HG03045 (cell line): ENCODE measurements at regions not wholly inside any gene's neighbourhood (a gene's known extent, or its start where the extent isn't known, plus 50 kb on each side); places are given as distances from the start of the nearest gene placed in this dataset.

Source experiments
- ATAC-seq: cut with Tn5 transposase; IDR thresholded peaks from one replicate; pipeline ENCODE4 v1.9.1; 2021; ENCODE audit warnings: mild to moderate bottlenecking, moderate library complexity; ENCODE audit not compliant: unreplicated experiment

DNA sequence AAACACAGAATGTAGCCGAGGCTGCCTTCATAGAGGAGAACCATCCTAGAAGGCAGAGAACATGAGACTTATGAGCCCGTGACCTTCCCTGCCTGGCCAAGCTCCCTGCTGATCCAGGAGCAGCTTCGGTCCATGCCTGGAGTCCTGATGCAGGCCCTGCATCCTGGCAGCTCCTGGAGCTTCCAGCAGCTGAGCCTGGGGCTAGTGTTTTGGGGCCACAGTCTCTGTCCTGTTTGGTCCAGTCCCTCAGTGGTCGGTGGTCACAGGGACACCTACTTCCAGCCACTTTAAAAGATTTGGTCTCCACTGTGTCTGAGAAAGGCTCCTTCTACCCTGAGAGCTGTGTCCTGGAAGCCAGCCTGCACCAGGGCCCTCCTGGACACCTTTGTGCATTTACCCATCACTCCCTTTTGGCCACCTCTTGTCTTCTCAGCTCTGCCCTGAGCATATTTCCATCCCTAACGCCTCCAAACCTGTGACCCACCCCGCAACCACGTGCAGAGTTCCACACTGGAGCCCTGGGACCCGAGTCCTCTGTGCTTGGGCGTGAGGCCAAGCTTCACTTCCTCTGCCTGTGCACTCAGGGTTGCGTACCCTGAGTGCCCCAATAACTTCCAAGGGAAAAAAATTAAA is 315.2 kb upstream of the ZNF32 start:
- no peak for ATAC-seq

GRCh38 chr10:43963379-43963778 is 314.7 kb upstream of the ZNF32 start:
- ATAC-seq, result no peak

DNA sequence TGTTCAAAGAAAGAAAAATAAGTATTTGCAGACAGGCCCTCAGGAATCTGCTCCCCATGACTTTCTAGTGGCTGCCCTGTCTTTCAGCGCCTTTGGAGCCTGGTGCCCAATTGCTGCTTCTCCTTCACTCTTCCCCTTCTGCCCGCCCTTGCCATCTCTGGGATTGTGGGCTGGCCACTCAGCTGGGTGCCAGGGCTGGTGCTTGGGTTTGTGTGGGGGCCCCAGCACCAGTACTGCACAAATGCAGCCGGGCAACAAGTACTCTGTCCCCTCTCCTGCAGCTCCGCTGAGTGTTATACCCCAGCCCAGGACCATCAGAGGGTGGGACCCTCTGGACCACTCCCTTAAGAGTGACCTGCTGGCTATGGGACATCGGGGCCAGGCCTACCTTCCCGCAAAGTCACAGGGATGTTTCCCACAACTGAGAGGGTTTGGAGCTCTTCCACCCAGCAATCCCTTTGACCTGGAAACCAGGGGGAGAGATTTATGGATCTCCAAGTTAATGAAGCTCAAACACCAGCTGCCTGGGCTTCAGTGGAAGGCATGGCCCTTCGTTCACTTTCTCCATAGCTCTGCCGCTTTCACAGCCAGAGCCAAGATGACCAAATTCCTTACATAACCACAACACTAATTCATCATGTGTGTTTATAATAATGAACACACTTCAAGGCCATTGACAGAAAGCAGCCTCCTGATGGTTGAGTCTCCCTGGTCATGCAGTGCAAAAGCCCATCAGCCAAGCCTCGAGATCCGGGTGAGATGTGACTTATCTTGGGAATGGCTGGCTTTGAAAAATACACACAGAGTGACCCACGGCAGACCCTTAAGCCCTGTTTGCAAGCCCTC is 313.9 kb upstream of the ZNF32 start:
- no peak for ATAC-seq

DNA sequence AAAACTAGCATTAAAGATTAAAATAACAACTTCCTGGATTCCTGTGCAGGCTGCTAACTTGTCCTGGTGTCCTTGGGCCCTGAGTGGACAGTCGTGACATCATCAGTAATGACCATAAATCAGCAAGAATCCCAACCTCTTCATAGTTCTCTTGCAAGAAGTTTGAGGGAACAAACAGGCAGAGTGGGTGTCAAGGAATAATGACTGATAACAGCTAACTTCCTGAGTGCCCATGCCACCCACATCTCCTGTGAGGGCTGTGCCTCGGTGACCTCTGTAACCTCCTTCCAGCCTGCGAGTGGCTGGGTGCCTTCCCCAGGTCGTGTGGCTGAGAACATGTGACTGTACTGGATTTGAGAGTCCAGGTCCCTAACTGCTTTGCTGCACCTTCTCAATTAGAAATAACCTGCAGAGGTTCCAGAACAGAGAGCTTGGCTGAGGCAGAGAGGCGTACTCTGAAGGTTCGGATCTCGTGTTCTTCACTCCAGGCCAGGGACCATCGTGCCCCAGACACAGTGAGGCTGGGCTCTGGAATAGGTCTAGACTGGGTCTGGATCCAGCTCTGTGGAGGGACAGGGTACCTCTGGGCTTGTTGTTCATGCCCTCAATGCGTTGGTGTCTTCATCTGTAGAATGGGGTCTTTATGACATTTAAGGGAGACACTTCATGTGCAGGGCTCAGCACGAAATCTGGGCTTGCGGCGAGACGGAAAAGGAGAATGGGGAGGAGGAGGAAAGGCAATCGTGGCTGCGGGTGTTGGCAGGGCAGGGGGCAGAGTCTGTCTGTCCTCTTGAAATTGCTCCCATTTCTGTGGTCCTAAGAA is 313.1 kb upstream of the ZNF32 start:
- ATAC-seq, result no peak

DNA sequence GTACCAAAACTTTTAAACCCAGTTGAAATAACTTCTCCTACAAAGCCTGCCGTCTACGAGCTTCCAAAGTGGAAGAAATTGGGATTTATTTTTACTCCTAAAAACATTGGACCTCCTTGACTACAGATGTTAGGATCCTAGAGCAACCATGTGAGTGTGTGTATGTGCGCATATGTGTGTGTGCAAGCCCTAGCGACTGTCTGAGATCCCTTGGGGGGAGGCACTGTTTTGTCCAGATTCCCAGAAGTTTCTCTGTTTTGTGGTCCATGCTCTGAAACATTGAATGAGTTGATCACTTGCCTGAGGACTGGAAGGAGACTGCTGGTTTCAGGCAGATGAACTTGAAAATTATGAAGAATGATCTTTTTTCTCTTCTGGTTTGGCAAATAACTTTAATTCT is 312.3 kb upstream of the ZNF32 start:
- ATAC-seq, result no peak

GRCh38 chr10:43960477-43960876 is 311.8 kb upstream of the ZNF32 start:
- ATAC-seq, result no peak

DNA sequence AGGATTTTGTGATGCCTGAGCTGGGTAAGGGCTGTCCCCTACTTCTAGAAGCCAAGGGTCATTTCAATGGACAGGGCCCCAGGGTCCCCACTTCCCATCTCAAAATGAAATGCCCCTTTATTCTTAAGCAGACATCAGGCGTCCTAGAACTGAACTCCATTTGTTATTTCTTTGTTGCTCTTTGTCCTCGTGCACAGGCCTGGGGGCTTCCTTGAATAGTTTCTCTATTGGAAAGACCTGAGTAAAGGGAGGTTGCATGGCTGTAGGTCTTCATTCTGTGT is 311.4 kb upstream of the ZNF32 start:
- ATAC-seq, result no peak

DNA sequence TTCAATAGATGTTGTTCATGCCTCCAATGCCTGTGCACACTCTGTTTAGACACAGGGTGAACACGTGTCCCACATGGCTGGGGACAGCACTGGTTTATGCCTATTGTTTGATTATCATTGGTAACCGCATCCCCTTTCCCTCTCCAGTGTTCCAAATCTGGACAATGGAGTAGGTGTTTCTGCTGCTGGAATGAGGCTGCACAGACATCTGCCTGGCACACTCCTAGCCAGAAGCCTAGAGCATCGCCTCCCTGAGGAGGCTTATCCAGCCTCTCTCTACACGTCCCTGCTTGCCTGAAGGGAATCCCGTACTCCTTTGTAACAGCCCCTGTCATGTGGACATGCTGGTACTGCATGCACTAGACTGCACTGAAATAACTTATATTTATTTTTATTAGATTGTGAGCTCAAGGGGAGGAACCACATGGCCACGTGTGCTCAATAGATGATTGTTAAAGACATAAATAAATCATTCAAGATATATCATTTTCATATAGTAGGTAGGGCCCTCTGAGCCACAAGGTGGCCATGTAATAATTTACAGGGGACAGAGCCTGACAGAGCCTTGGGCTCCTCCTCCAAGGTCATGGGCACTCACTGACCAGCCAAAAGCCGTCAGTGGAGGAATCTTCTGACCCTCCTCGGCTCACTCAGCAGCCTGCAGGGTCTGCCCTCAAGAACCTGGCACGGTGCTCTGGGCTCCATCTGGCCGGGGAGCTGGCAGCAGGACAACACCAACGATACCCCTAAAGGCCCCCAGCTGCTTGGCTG is 310.9 kb upstream of the ZNF32 start:
- ATAC-seq, result no peak

DNA sequence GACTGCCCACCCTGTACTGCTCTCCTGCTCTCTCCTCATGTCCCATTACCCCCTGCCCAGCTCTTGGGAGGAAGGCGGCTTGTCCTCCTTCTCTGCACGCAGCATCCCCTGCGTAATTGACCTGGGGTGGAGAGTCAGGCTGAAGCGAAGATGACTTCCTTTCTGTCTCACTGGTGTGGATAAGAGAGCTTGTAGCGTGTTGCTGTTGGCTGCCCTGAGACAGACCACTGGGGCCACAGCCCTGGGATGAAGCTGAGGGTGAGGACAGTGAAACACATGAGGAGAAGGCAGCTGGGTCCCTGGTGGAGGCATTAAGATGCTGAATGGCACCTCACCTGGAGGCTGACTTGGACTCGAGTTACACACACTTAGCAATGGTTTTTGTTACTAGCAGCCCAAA is 310.3 kb upstream of the ZNF32 start:
- ATAC-seq, result no peak

DNA sequence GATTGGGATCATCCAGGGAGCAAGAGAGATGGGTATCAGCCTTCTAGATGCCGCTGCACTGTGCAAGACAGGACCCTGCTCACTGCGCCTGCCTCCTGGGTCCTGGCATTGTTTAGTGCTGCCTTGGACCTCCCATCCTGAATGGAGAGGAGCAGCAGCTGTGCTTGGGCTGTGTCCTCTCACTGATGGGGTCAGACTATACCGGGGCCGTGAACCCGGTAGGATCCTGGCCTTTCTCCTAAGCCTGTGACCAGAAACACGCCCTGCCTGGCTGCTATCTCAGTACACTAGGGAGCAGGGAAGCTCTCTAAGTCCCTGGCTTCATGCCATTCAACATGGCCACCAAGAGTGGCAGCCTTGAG is 309.4 kb upstream of the ZNF32 start:
- ATAC-seq, result no peak

DNA sequence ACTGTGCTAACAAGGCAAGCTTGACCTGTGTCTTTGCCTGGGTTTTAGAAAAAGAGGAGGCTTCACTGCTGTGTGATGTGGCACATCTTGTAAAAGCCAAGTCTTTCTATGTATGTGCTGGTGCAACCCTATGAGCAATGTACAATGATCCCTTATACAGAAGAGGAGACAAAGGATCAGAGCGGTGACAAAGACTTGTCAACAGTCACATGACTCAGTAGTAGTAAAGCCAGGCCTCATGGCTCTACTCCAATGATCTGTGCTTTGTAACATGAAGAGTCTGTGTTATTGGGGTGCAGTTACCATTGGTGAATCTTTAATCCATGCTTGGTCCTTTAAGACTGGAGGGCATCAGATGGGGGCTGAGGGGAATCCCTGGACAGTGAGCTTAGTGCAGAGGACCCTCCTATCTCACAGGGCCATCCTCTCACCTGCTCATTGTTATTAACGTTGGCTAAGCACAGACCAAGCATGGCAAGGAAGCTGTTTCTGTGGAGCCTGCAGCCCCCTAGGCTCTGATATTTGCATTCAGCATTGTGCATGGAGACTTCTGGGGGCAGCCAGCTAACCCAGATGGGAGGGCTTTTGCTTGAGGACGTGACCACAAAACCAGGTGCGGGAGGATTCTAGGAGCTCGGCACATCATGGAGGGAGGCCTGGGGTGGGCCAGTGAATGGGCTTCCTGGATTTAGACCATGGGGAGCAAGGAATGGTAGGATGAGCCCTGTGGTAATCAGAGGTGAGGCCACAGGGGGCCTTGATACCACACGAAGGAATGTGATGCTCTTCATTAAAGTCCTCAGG is 308.8 kb upstream of the ZNF32 start:
- ATAC-seq, result no peak

DNA sequence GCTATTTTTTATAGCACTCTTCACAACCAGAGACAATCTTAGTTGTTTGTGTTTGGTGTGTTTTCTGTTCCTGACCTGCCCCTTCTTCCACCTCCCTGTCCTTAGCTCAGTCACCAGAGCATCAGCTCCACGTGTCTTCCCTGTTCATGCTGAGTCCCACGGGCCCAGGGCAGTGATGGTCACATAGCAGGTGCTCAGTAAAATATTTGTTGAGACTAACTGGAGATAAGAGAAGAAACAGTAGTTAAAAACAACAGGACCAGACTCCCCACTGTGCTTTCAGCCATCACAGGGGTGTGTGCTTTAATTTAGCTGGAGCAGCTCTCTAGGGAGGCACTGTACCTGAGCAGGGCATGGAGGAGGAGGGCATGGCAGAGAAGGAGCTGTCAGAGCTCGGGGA is 307.3 kb upstream of the ZNF32 start:
- ATAC-seq, result no peak

DNA sequence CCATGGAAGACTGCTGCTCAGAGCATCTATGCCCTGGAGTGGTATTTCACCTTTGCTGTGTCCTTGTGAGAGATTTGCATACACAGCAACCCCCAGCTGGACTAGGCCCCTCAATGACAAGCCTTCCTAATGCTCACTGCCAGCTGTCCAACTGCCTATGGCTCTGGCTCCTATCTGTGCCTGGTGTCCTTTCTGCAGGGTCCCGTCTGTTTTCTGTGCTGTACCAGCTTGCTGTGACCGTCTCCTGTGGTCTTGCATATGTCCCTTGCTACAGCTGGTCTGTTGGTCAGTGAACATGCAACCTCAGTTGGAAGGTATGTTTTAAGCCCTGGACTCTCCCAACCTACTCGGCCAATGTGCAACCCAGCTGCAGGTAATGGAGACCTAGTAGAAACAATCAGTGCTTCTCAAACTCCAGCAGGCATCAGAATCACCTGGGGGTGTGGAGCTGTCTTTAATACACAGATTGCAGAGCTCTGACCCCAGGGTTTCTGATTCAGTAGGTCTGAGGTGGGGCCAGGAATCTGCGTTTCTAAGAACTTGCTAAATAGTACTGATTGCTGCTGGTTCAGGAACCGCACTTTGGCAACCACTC is 306.4 kb upstream of the ZNF32 start:
- no peak for ATAC-seq

DNA sequence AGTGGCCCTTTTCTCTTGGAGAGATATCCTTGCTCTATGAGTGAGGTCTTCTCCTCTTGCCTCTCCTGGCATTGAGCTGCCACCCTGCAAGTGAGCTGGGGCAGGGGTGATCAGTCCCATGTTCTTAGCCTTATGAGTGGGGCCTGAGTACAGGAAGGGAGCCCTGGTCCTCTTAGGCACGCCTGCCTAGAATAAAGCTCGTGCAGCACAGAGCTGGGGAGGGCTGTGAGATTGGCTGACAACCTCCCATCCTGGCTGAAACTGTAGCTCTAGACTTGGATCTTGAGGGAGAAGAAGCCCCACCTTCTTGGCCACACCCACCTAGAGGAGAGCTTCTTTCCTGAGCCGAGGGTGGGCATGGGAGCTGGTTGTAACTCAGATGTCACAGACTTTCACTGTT is 305.0 kb upstream of the ZNF32 start:
- no peak for ATAC-seq

GRCh38 chr10:43952760-43953159 is 304.1 kb upstream of the ZNF32 start:
- ATAC-seq, result no peak

- no peak for ATAC-seq
These were observed 300.7 kb upstream of the ZNF32 start for GRCh38 chr10:43949351-43949750.

DNA sequence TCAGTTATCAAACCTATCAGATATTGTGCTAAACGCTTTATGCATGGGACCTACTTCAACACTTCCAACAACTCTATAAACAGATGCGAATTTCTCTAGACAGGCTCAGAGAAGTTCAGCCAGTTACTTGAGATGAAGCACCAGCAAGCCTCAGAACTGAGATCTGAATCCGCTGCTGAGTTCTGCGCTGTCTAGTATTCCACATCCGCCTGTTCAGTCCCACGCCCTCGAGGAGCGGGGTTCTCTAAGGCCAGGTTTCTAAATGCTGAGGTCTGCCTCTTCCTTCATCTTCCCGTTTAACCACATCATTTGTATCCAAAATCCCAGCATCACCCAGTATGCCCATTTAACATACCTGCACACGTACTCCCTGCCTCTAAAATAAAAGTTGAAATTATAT is 297.8 kb upstream of the ZNF32 start:
- no peak for ATAC-seq

GRCh38 chr10:43945908-43946307 is 297.2 kb upstream of the ZNF32 start:
- ATAC-seq, result no peak

- ATAC-seq, result no peak
These were observed 296.5 kb upstream of the ZNF32 start for GRCh38 chr10:43945094-43945730.
